Dedifferentiated amniotic fluid mesenchymal stem cell (primary cell): ENCODE measurements at regions not wholly inside any gene's neighbourhood (a gene's known extent, or its start where the extent isn't known, plus 50 kb on each side); places are given as distances from the start of the nearest gene placed in this dataset.
"Not testable (repeated sequence)": the region's sequence is repeated elsewhere in the genome, so short reads cannot be mapped to it uniquely, and the experiment has no call there.

Source experiments
- DNase-seq: peaks from one replicate; pipeline ENCODE4 v3.0.0-alpha.2; 2016; ENCODE audit errors: extremely low spot score

GRCh38 chr16:29274055-29275035, 132.2 kb downstream of the NPIPB11 start:
- DNase-seq, result not testable (repeated sequence)

- not testable (repeated sequence) for DNase-seq
These were observed 133.0 kb downstream of the NPIPB11 start for GRCh38 chr16:29273298-29274054.

- peak; percentile 23 for DNase-seq
These were observed 134.5 kb downstream of the NPIPB11 start for GRCh38 chr16:29271721-29272675.

- DNase-seq, result not testable (repeated sequence)
These were observed 135.6 kb downstream of the NPIPB11 start for GRCh38 chr16:29270923-29271322.

- DNase-seq, result not testable (repeated sequence)
These were observed 136.5 kb downstream of the NPIPB11 start for GRCh38 chr16:29270033-29270432.

GRCh38 chr16:29269192-29269811, 137.2 kb downstream of the NPIPB11 start:
- DNase-seq, result peak; percentile 48

GRCh38 chr16:29268785-29269191, 137.7 kb downstream of the NPIPB11 start:
- not testable (repeated sequence) for DNase-seq

- not testable (repeated sequence) for DNase-seq
These were observed 138.2 kb downstream of the NPIPB11 start for GRCh38 chr16:29268348-29268747.

GRCh38 chr16:29267891-29268290, 138.6 kb downstream of the NPIPB11 start:
- DNase-seq, result not testable (repeated sequence)

- DNase-seq, result not testable (repeated sequence)
These were observed 139.4 kb downstream of the NPIPB11 start for GRCh38 chr16:29267055-29267619.

GRCh38 chr16:29266612-29267011, 139.9 kb downstream of the NPIPB11 start:
- peak; percentile 16 for DNase-seq

- DNase-seq, result peak; percentile 85
These were observed 141.2 kb downstream of the NPIPB11 start for GRCh38 chr16:29265255-29265853.

- not testable (repeated sequence) for DNase-seq
These were observed 142.3 kb downstream of the NPIPB11 start for GRCh38 chr16:29264080-29264837.

GRCh38 chr16:29262725-29263124, 143.8 kb downstream of the NPIPB11 start:
- DNase-seq, result not testable (repeated sequence)

GRCh38 chr16:29261427-29262248, 144.9 kb downstream of the NPIPB11 start:
- DNase-seq, result not testable (repeated sequence)

GRCh38 chr16:29260683-29261426, 145.7 kb downstream of the NPIPB11 start:
- not testable (repeated sequence) for DNase-seq

- DNase-seq, result not testable (repeated sequence)
These were observed 146.7 kb downstream of the NPIPB11 start for GRCh38 chr16:29259635-29260457.
